Panc1 (cell line): ENCODE measurements at regions not wholly inside any gene's neighbourhood (a gene's known extent, or its start where the extent isn't known, plus 50 kb on each side); places are given as distances from the start of the nearest gene placed in this dataset.

Source experiments
- ATAC-seq: fragments of 200-7000 bp; cut with Tn5 transposase; 2 replicates; pipeline ENCODE4 v1.9.1; 2020; ENCODE audit warnings: mild to moderate bottlenecking, moderate library complexity
- BruUV-seq: library from RNA; stranded (reverse); fragments of 400-500 nt; replicated peaks from 2 replicates; lab custom pipeline; 2021; lab: Mats Ljungman, UMichigan
- CTCF ChIA-PET: fragments of 300-600 bp; sonication (Branson Sonifier 250); formaldehyde crosslinking; loops from one replicate; lab custom pipeline; 2022; ENCODE audit warnings: antibody characterized with exemption; lab: Charles Lee
- POLR2A ChIA-PET: fragments of 300-600 bp; sonication (Branson Sonifier 250); formaldehyde crosslinking; loops from one replicate; lab custom pipeline; 2022; ENCODE audit warnings: antibody characterized with exemption; lab: Charles Lee
- DNase-seq: peaks from one replicate; pipeline ENCODE4 v3.0.0-alpha.2; 2010; ENCODE audit warnings: low read depth, low spot score
- H3K27ac ChIP-seq: 2 replicates; pipeline ENCODE4 v1.5.1; 2011; ENCODE audit warnings: mild to moderate bottlenecking, low read length, inconsistent platforms
- H3K27me3 ChIP-seq: fragments of 200-500 bp; sonication (Bioruptor generic); 2 replicates; pipeline ENCODE4 v1.6.0; 2014; ENCODE audit warnings: low read length, inconsistent platforms; ENCODE audit not compliant: control insufficient read depth, insufficient read depth
- H3K36me3 ChIP-seq: fragments of 200-500 bp; sonication (Bioruptor generic); 2 replicates; pipeline ENCODE4 v1.5.1; 2014; ENCODE audit warnings: inconsistent platforms, mild to moderate bottlenecking, low read length, moderate library complexity; ENCODE audit not compliant: control insufficient read depth, insufficient read depth
- H3K4me1 ChIP-seq: 2 replicates; pipeline ENCODE4 v1.5.1; 2011; ENCODE audit warnings: inconsistent platforms, mild to moderate bottlenecking, low read length, moderate library complexity; ENCODE audit not compliant: control insufficient read depth, insufficient read depth
- H3K4me3 ChIP-seq, 2 experiments: 2 replicates each; pipeline ENCODE4 v1.5.1; 2011 to 2012; ENCODE audit warnings: low read depth in 2 of 2, low read length in 2 of 2, mild to moderate bottlenecking in 2 of 2, inconsistent platforms in 1 of 2, moderate library complexity in 1 of 2
- H3K9me3 ChIP-seq: fragments of 200-500 bp; sonication (Bioruptor generic); 2 replicates; pipeline ENCODE4 v1.5.1; 2014; ENCODE audit warnings: low read depth, mild to moderate bottlenecking, inconsistent platforms, low read length, moderate library complexity; ENCODE audit not compliant: control insufficient read depth, insufficient read depth
- POLR2AphosphoS5 ChIP-seq: IDR thresholded peaks from 2 replicates; pipeline ENCODE4 v1.6.1; 2012; ENCODE audit warnings: mild to moderate bottlenecking, low read depth, low read length, moderate library complexity
- REST ChIP-seq, 2 experiments: IDR thresholded peaks; 2 replicates each; pipeline ENCODE4 v1.6.1; 2011 to 2012; ENCODE audit warnings: low read depth in 2 of 2, control low read depth in 1 of 2, low read length in 1 of 2, mild to moderate bottlenecking in 1 of 2, moderate library complexity in 1 of 2; ENCODE audit not compliant: insufficient read depth in 1 of 2
- SIN3A ChIP-seq: IDR thresholded peaks from 2 replicates; pipeline ENCODE4 v1.6.1; 2012; ENCODE audit warnings: low read depth, mild to moderate bottlenecking, low read length, moderate library complexity, borderline replicate concordance; ENCODE audit not compliant: insufficient read depth
- TCF7L2 ChIP-seq: IDR thresholded peaks from 2 replicates; pipeline ENCODE4 v1.6.1; 2011; ENCODE audit warnings: mild to moderate bottlenecking, low read depth, low read length, inconsistent platforms
- in situ Hi-C: cut with HindIII; loops from 2 replicates; pipeline ENCODE4 v1.10.0; 2016; ENCODE audit warnings: low sequenced_read_pairs, low pct_unique_long_range_greater_than_20kb
- intact Hi-C: fragments of 100-400 bp; cut with micrococcal nuclease; formaldehyde crosslinking; loops from one replicate; pipeline ENCODE4 v1.10.0; 2022; ENCODE audit not compliant: unreplicated experiment
- TF ChIP-seq, protein P1 (sequence below): fragments of 450-650 bp; IDR thresholded peaks from 2 replicates; pipeline ENCODE4 v1.5.1; 2017; ENCODE audit warnings: mild to moderate bottlenecking

DNA sequence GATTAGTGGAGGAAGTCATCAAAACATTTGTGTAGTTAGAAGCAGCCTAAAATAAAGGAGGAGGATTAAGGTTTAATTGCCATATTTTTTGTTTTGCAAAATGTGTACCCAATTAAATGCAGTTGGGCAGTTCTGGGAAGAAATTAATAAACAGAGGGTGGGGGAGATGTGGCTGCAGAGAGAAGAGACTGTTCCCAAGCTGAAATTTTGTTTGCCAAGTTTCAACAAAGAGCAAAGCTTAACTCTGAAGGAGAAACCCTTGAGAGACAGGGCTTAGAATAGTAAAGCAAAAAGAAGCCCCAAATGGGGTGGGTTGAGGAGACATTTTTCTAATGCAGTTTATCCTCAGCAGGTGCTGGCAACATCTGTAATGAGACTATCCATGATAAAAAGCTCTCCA lies 298.0 kb upstream of the NRP1 start:
- Histone ChIP-seq H3K27ac (no peak overlapping the region), H3K36me3 (no peaks in the 10 kb centered on the region), H3K9me3 (no peaks in the 10 kb centered on the region), H3K4me3 (no peak overlapping the region), H3K4me1 (no peaks in the 10 kb centered on the region), H3K27me3 (no peaks in the 10 kb centered on the region; the same call in 1 of the 2 replicates)
- in situ Hi-C loops (no loop called here), intact Hi-C loops (no loop called here)
- BruUV-seq = no TSS peak
- DNase-seq (no peak), ATAC-seq (no peak)
- ChIA-PET CTCF (no interaction called here), POLR2A (no interaction called here)
- TF ChIP-seq REST (IDR thresholded peaks at IDR 0.05; ENCODE audit: insufficient read depth in 1 of 2, low read depth in 2 of 2, low read length in 1 of 2) (no peak), TCF7L2 (no peak), POLR2AphosphoS5 (no peak), SIN3A (no peak)
- TF ChIP-seq, protein P1, sequence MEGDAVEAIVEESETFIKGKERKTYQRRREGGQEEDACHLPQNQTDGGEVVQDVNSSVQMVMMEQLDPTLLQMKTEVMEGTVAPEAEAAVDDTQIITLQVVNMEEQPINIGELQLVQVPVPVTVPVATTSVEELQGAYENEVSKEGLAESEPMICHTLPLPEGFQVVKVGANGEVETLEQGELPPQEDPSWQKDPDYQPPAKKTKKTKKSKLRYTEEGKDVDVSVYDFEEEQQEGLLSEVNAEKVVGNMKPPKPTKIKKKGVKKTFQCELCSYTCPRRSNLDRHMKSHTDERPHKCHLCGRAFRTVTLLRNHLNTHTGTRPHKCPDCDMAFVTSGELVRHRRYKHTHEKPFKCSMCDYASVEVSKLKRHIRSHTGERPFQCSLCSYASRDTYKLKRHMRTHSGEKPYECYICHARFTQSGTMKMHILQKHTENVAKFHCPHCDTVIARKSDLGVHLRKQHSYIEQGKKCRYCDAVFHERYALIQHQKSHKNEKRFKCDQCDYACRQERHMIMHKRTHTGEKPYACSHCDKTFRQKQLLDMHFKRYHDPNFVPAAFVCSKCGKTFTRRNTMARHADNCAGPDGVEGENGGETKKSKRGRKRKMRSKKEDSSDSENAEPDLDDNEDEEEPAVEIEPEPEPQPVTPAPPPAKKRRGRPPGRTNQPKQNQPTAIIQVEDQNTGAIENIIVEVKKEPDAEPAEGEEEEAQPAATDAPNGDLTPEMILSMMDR = no peak

GRCh38 chr10:33631991-33632390 lies 297.5 kb upstream of the NRP1 start:
- intact Hi-C loops = no loop called here
- Histone ChIP-seq H3K27ac (no peak overlapping the region), H3K27me3 (no peaks in the 10 kb centered on the region; the same call in 1 of the 2 replicates), H3K36me3 (no peaks in the 10 kb centered on the region), H3K4me1 (no peaks in the 10 kb centered on the region), H3K9me3 (no peaks in the 10 kb centered on the region), H3K4me3 (no peak overlapping the region)
- ChIA-PET CTCF (no interaction called here), POLR2A (no interaction called here)
- TF ChIP-seq, protein P1 = no peak
- no peak for TF ChIP-seq REST (IDR thresholded peaks at IDR 0.05; ENCODE audit: insufficient read depth in 1 of 2, low read depth in 2 of 2, low read length in 1 of 2)
- no peak for TF ChIP-seq SIN3A
- no peak for TF ChIP-seq POLR2AphosphoS5
- TF ChIP-seq TCF7L2 = no peak
- in situ Hi-C loops = no loop called here
- BruUV-seq = no TSS peak
- no peak for ATAC-seq
- no peak for DNase-seq
